ENCODE measurements at regions not wholly inside any gene's neighbourhood (a gene's known extent, or its start where the extent isn't known, plus 50 kb on each side); places are given as distances from the start of the nearest gene placed in this dataset.
"Not testable (repeated sequence)": the region's sequence is repeated elsewhere in the genome, so short reads cannot be mapped to it uniquely, and the experiment has no call there.

- DNase-seq (ENCODE audit: low spot score), result no peak
- intact Hi-C loops (cut with DNase I), result no loop called here
These were observed 273.4 kb upstream of the ISL1 start for GRCh38 chr5:51109786-51110410.

DNA sequence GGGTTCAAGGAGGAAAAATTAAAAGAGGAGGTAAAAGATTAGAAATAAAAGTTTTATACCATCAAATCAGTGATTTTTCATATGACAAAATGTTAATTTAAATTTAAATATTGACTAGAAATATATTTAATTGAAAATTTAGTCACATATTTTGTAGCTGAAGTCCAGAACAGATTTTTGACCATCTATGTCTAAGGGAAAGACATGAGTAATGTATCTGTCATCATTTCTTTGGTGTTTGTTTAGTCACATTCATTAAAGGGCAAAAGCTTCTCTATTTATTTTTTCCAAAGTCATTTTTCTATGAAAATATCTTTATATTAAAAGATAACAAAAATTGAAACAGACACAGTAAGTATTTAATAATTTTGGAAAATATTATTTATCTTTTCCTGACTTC, 252.0 kb upstream of the ISL1 start:
- intact Hi-C loops (cut with DNase I), result no loop called here
- no peak for DNase-seq (ENCODE audit: low spot score)

DNA sequence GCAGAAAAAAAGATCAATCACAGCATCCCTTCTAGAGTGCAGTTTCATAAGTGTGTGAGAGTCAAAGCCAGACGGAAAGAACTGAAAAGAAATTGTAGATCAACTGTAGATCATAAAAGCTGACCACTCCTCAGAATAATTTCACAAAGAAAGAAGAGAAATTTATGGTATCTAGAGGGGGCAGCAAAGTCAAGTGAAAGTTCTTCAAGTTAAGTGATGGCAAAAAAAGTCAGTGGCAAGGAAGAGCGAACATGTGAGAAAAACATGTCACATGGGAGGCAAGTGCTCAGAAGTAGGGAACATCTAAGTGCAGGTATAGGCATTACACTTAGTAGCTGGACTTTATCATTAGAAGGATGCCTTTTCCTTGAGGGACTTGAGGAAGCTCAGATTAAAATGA, 245.1 kb upstream of the ISL1 start:
- no peak for DNase-seq (ENCODE audit: low spot score)
- intact Hi-C loops (cut with DNase I), result no loop called here

GRCh38 chr5:51148437-51148836, 234.8 kb upstream of the ISL1 start:
- intact Hi-C loops (cut with DNase I), result no loop called here
- no peak for DNase-seq (ENCODE audit: low spot score)

DNA sequence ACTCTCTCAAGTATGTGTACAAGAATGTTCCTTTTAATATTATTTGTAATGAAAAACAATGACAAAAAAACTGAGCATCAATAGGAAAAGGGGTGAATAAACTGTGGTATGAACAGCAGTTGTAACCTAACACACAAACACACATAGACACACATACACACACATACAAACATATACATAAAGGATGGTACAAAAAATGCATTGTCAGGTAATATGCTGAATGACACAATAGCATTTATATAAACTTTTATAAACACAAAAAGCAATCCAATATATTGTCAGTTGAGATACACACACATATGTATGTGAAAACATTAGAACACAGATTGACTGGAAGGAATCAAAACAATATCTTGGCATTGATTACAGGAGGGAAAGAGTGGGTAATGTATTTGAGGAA, 227.0 kb upstream of the ISL1 start:
- intact Hi-C loops (cut with DNase I), result no loop called here
- DNase-seq (ENCODE audit: low spot score), result no peak

GRCh38 chr5:51156838-51157237, 226.4 kb upstream of the ISL1 start:
- no peak for DNase-seq (ENCODE audit: low spot score)
- intact Hi-C loops (cut with DNase I), result no loop called here

GRCh38 chr5:51159164-51159563, 224.1 kb upstream of the ISL1 start:
- intact Hi-C loops (cut with DNase I), result no loop called here
- no peak for DNase-seq (ENCODE audit: low spot score)

DNA sequence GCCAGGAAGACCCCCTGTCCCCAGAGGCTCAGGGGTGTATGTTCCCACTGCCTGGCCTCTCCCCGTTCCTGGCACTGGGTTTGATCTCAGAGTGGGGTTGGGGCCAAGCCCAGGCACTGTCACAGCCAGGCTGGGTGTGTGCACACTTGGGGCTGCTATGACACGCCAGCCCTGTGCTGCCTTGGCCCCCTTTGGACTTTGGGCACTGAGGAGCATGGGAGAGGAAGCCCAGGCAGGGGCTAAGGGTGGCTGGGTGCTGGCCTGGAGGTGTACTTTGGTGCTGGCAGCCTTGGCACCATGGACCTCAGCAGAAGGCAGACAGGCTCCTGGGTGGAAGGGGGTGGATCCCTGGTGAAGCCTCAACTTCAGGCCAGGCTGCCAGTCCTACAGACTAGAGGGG, 223.6 kb upstream of the ISL1 start:
- DNase-seq (ENCODE audit: low spot score), result no peak
- intact Hi-C loops (cut with DNase I), result no loop called here

DNA sequence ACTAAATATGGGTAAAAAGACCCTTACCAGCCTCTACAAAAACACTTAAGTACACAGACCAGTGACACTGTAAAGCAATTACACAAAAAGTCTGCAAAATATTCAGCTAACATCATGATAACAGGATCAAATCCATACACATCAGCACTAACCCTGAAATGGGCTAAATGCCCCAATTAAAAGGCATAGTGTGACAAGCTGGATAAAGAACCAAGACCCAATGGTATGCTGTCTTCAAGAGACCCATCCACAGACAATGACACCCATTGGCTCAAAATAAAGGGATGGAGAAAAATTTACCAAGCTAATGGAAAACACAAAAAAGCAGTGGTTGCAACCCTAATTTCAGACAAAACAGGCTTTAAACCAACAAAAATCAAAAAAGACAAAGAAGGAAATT, 221.0 kb upstream of the ISL1 start:
- DNase-seq (ENCODE audit: low spot score), result no peak
- intact Hi-C loops (cut with DNase I), result no loop called here

DNA sequence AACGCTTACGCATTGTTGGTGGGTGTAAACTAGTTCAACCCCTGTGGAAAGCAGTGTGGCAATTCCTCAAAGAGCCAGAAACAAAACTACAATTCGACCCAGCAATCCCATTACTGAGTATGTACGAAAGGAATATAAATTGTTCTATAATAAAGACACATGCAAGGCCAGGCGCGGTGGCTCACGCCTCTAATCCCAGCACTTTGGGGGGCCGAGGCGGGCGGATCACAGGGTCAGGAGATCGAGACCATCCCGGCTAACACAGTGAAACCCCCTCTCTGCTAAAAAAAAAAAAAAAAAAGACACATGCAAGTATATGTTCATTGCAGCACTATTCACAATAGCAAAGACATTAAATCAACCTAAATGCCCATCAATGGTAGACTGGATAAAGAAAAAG, 217.6 kb upstream of the ISL1 start:
- intact Hi-C loops (cut with DNase I); DNase-seq (ENCODE audit: low spot score): not testable (repeated sequence)

DNA sequence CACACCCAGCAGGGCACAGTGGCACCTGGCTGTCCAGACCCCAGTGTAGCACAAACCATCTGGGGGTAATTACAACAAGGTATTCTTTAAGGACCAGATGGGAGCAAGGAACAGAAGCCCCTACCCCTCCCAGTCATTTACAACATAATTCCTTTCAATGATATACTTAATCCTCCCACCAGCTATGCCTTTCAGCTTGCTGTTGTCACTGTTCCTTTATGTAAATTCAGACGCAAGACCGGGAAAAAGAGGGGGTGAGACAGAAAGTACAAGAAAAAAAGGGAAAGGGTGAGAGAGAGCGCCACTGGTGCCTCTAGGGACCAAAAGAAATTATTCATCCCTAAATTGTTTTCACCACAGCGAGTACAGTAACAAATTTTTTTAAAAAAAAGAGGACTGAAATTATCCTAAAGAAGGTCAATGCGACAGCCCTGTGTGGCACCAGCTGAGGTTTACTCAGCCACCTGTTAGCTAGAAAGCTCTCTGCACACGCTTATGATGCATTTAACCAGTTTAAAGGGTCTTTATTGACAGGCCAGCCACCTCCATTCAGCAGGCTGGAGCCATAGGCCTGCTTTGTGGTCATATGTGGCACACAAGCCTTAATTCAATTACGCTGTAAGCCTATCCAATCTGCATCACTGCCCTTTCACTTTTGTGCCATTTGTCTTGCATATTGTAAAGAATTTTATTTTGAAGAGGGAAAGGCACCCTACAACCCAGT, 210.2 kb upstream of the ISL1 start:
- intact Hi-C loops (cut with DNase I), result no loop called here
- DNase-seq (ENCODE audit: low spot score), result no peak

GRCh38 chr5:51181208-51181894, 201.9 kb upstream of the ISL1 start:
- DNase-seq (ENCODE audit: low spot score), result no peak
- intact Hi-C loops (cut with DNase I), result no loop called here

GRCh38 chr5:51185850-51186329, 197.4 kb upstream of the ISL1 start:
- intact Hi-C loops (cut with DNase I), result no loop called here
- DNase-seq (ENCODE audit: low spot score), result no peak

DNA sequence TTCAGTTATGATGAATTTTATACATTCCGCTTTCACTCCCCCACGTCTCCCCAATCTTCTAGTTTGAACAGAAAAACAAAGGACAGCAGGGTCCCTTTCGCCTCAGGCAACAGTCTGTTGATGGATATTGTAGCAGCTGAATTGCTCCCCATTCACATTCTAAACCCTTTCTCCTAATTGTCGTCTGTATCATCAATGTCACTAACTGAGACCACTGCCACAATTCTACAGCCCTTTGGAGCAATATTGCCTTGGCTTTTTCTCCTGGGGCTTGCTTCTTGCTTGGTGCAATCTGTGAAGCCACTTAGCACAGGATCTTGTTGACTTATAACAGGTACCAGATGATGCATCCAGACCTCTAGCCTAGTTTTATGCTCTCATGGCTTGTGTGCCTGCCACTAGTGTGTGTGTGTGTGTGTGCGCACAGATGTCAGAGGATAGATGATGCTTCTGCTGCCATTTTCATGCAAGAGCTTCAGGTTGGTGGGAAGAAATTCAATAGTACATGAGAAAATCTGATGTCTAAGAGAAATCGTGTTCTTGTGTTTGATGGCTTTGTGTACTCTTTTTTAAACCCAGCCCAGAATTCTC, 195.2 kb upstream of the ISL1 start:
- no peak for DNase-seq (ENCODE audit: low spot score)
- intact Hi-C loops (cut with DNase I), result no loop called here

GRCh38 chr5:51194671-51195070, 188.6 kb upstream of the ISL1 start:
- DNase-seq (ENCODE audit: low spot score), result no peak
- intact Hi-C loops (cut with DNase I), result no loop called here

DNA sequence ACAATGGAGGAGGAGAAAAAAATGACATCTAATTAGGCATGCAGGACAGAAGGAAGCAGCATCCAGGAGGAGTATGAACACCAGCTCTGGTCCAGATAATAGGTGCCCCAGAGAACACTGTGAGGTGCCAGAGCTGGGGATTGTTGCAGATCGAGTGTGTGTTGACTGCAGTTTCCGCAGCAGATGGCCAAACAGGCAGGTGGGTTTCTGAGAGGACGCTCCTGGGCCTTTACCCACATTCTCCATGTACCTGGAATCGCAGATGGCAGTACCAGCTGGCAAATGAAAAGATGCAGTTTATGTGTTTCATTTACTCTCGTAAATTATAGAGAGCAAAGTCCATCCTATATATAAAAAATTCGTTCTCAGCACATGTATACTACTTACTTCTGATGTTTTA, 182.2 kb upstream of the ISL1 start:
- DNase-seq (ENCODE audit: low spot score), result no peak
- intact Hi-C loops (cut with DNase I), result no loop called here

GRCh38 chr5:51201708-51202107, 181.5 kb upstream of the ISL1 start:
- intact Hi-C loops (cut with DNase I), result no loop called here
- DNase-seq (ENCODE audit: low spot score), result no peak

GRCh38 chr5:51202161-51202560, 181.1 kb upstream of the ISL1 start:
- intact Hi-C loops (cut with DNase I), result no loop called here
- DNase-seq (ENCODE audit: low spot score), result no peak

DNA sequence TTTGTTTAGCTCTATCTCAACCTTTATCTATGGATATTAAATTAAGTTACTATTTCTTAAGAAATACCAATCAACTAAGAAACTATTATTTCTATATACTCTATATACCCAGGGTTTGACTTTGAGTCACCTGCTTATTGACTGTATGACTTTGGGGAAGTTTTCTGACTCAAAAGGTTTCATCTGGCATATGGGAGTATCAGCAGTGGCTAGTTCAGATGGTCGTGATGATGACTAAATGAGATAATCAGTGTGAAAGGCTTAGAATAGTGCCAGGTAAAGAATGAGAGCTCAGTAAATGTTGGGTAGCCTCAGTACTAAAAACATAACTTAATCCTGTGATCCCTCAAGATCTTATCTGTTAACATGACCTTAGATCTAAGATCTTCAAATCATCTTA, 179.7 kb upstream of the ISL1 start:
- no peak for DNase-seq (ENCODE audit: low spot score)
- intact Hi-C loops (cut with DNase I), result no loop called here

- intact Hi-C loops (cut with DNase I), result no loop called here
- no peak for DNase-seq (ENCODE audit: low spot score)
These were observed 175.0 kb upstream of the ISL1 start for GRCh38 chr5:51208296-51208695.

Data from posterior vena cava (tissue), 2 donors.